IMR-90 (cell line): ENCODE measurements at regions not wholly inside any gene's neighbourhood (a gene's known extent, or its start where the extent isn't known, plus 50 kb on each side); places are given as distances from the start of the nearest gene placed in this dataset.

ENCODE experiments used
- ATAC-seq: fragments of 200-7000 bp; cut with Tn5 transposase; 2 replicates; pipeline ENCODE4 v1.9.1; 2020; ENCODE audit warnings: low read depth, mild to moderate bottlenecking, moderate library complexity
- BruUV-seq: library from RNA; stranded (reverse); fragments of 400-500 nt; replicated peaks from 2 replicates; lab custom pipeline; 2021; lab: Mats Ljungman, UMichigan
- CTCF ChIA-PET: fragments of 300-600 bp; formaldehyde crosslinking; extraction: SDS; loops from one replicate; lab custom pipeline; 2021; ENCODE audit warnings: antibody characterized with exemption; lab: Yijun Ruan, JAX
- POLR2A ChIA-PET: fragments of 300-600 bp; sonication (Branson Sonifier 250); formaldehyde crosslinking; loops from one replicate; lab custom pipeline; 2022; ENCODE audit warnings: antibody characterized with exemption; ENCODE audit not compliant: unreplicated experiment; lab: Charles Lee
- DNase-seq: peaks from one replicate; pipeline ENCODE4 v3.0.0; 2013
- H2AFZ ChIP-seq: replicated peaks from 2 replicates; pipeline ENCODE3; 2013; ENCODE audit warnings: low read length, mild to moderate bottlenecking; ENCODE audit not compliant: poor library complexity
- H2AK5ac ChIP-seq: 2 replicates; pipeline ENCODE4 v1.6.1; 2013; ENCODE audit warnings: low read depth, low read length, inconsistent platforms
- H2AK9ac ChIP-seq: replicated peaks from 2 replicates; pipeline ENCODE3; 2013; ENCODE audit warnings: mild to moderate bottlenecking, low read depth, low read length, moderate library complexity; ENCODE audit not compliant: poor library complexity
- H2BK120ac ChIP-seq: 2 replicates; pipeline ENCODE4 v1.6.1; 2013; ENCODE audit warnings: low read depth, low read length, inconsistent platforms
- H2BK15ac ChIP-seq: 3 replicates; pipeline ENCODE4 v1.6.1; 2013; ENCODE audit warnings: low read depth, low read length, inconsistent platforms
- H2BK20ac ChIP-seq: 2 replicates; pipeline ENCODE4 v1.6.1; 2013; ENCODE audit warnings: low read depth, mild to moderate bottlenecking, inconsistent platforms, low read length, moderate library complexity
- H2BK5ac ChIP-seq: 2 replicates; pipeline ENCODE4 v1.6.1; 2013; ENCODE audit warnings: mild to moderate bottlenecking, low read depth, low read length, inconsistent platforms; ENCODE audit not compliant: poor library complexity, severe bottlenecking
- H3K14ac ChIP-seq: replicated peaks from 2 replicates; pipeline ENCODE4 v1.6.1; 2013; ENCODE audit warnings: low read depth, low read length, inconsistent platforms
- H3K18ac ChIP-seq: 2 replicates; pipeline ENCODE4 v1.6.1; 2013; ENCODE audit warnings: low read depth, low read length, control low read depth
- H3K23ac ChIP-seq: 2 replicates; pipeline ENCODE4 v1.6.1; 2013; ENCODE audit warnings: low read depth, low read length, inconsistent platforms
- H3K27ac ChIP-seq: 2 replicates; pipeline ENCODE4 v1.5.1; 2013; ENCODE audit warnings: mild to moderate bottlenecking, control low read depth, low read length; ENCODE audit not compliant: insufficient read depth
- H3K27me3 ChIP-seq: 2 replicates; pipeline ENCODE4 v1.6.1; 2013; ENCODE audit warnings: low read length; ENCODE audit not compliant: control insufficient read depth, insufficient read depth
- H3K36me3 ChIP-seq: 2 replicates; pipeline ENCODE4 v1.6.1; 2013; ENCODE audit warnings: low read length, mixed read lengths; ENCODE audit not compliant: control insufficient read depth, insufficient read depth
- H3K4ac ChIP-seq: 2 replicates; pipeline ENCODE4 v1.6.1; 2013; ENCODE audit warnings: low read depth, low read length, inconsistent platforms
- H3K4me1 ChIP-seq: 2 replicates; pipeline ENCODE4 v1.6.1; 2013; ENCODE audit warnings: low read length, mixed read lengths; ENCODE audit not compliant: control insufficient read depth, insufficient read depth
- H3K4me2 ChIP-seq: 2 replicates; pipeline ENCODE4 v1.6.1; 2013; ENCODE audit warnings: low read depth, mild to moderate bottlenecking, control low read depth, low read length, moderate library complexity
- H3K4me3 ChIP-seq: 2 replicates; pipeline ENCODE4 v1.5.1; 2013; ENCODE audit warnings: low read depth, mild to moderate bottlenecking, control low read depth, low read length, moderate library complexity; ENCODE audit not compliant: insufficient read depth
- H3K56ac ChIP-seq: 2 replicates; pipeline ENCODE4 v1.6.1; 2013; ENCODE audit warnings: low read length, inconsistent platforms; ENCODE audit not compliant: insufficient read depth; ENCODE audit errors: extremely low read depth
- H3K79me1 ChIP-seq, 2 experiments: 2 replicates each; pipeline ENCODE4 v1.6.1; 2013; ENCODE audit warnings: low read length in 2 of 2, inconsistent platforms in 1 of 2, low read depth in 1 of 2
- H3K9ac ChIP-seq: 2 replicates; pipeline ENCODE4 v1.6.1; 2013; ENCODE audit warnings: low read depth, low read length, control low read depth
- H3K9me1 ChIP-seq: 2 replicates; pipeline ENCODE4 v1.6.1; 2013; ENCODE audit warnings: low read length, inconsistent platforms; ENCODE audit not compliant: insufficient read depth
- H3K9me3 ChIP-seq: 2 replicates; pipeline ENCODE4 v1.6.1; 2013; ENCODE audit warnings: low read length; ENCODE audit not compliant: control insufficient read depth, insufficient read depth
- H4K20me1 ChIP-seq: 2 replicates; pipeline ENCODE4 v1.6.1; 2013; ENCODE audit warnings: low read length, inconsistent platforms; ENCODE audit not compliant: insufficient read depth
- H4K5ac ChIP-seq: 2 replicates; pipeline ENCODE4 v1.6.1; 2013; ENCODE audit warnings: mild to moderate bottlenecking, low read depth, low read length, control low read depth
- H4K8ac ChIP-seq, 2 experiments: 2 replicates each; pipeline ENCODE4 v1.6.1; 2013; ENCODE audit warnings: low read depth in 2 of 2, low read length in 2 of 2, control low read depth in 1 of 2, inconsistent platforms in 1 of 2
- H4K91ac ChIP-seq: 2 replicates; pipeline ENCODE4 v1.6.1; 2013; ENCODE audit warnings: low read depth, low read length, inconsistent platforms; ENCODE audit not compliant: insufficient read depth
- FOS ChIP-seq: fragments of 150-350 bp; IDR thresholded peaks from 2 replicates; pipeline ENCODE4 v1.6.1; 2016; ENCODE audit warnings: low read depth, low read length
- USF2 ChIP-seq: fragments of 150-350 bp; IDR thresholded peaks from 2 replicates; pipeline ENCODE4 v1.6.1; 2017; ENCODE audit warnings: mild to moderate bottlenecking, antibody characterized with exemption, low read length, low read depth
- WGBS, 2 experiments: methylation state at CpG; one replicate each; pipeline versions ENCODE4 v1.1.5 to v1.1.7; 2013; ENCODE audit warnings: missing lambda C conversion rate in 2 of 2; ENCODE audit not compliant: insufficient read length in 1 of 2; ENCODE audit errors: extremely low coverage in 2 of 2; 5-methylcytosine and 5-hydroxymethylcytosine counted together
- dilution Hi-C: fragments of 300-500 bp; cut with HindIII; formaldehyde crosslinking; loops from one replicate; pipeline ENCODE4 v1.14.3; 2018; ENCODE audit warnings: low sequenced_read_pairs; ENCODE audit not compliant: unreplicated experiment
- in situ Hi-C: fragments of 300-500 bp; cut with MboI; formaldehyde crosslinking; loops from 3 replicates; pipeline ENCODE4 v1.14.3; 2019; ENCODE audit warnings: low sequenced_read_pairs, inconsistent platforms, mixed read lengths
- intact Hi-C: fragments of 100-400 bp; cut with micrococcal nuclease; formaldehyde crosslinking; loops from 2 replicates; pipeline ENCODE4 v1.10.0; 2022

GRCh38 chr12:25017336-25017735 lies 68.4 kb upstream of the BCAT1 start:
- H2AK5ac ChIP-seq: no peak overlapping the region
- no peak overlapping the region for H2AK9ac ChIP-seq
- no TSS peak for BruUV-seq
- H2BK20ac ChIP-seq: no peak overlapping the region
- H4K5ac ChIP-seq: no peak overlapping the region
- intact Hi-C loops (no loop called here), in situ Hi-C loops (no loop called here), dilution Hi-C loops (no loop called here)
- no peaks in the 10 kb centered on the region for H4K20me1 ChIP-seq
- no peak overlapping the region for H3K4me3 ChIP-seq
- TF ChIP-seq USF2: no peak
- peak; percentile 54 for TF ChIP-seq FOS
- H4K91ac ChIP-seq: no peak overlapping the region
- peak; percentile 76 for ATAC-seq
- no peak overlapping the region for H3K9ac ChIP-seq
- no peak overlapping the region for H3K4me2 ChIP-seq
- H3K9me3 ChIP-seq: peaks cover 5% of the 10 kb centered on the region
- CTCF ChIA-PET: no interaction called here
- no peaks in the 10 kb centered on the region for H3K36me3 ChIP-seq
- no peak overlapping the region for H3K23ac ChIP-seq
- no peak overlapping the region for H3K4ac ChIP-seq
- H2BK5ac ChIP-seq: no peak overlapping the region
- no peak overlapping the region for H2AFZ ChIP-seq
- no peaks in the 10 kb centered on the region for H3K4me1 ChIP-seq
- H2BK120ac ChIP-seq: no peak overlapping the region
- H3K27me3 ChIP-seq: no peaks in the 10 kb centered on the region
- peak; percentile 41 for DNase-seq
- peaks cover 3% of the 10 kb centered on the region; the same call in 1 of the 2 replicates for H3K9me1 ChIP-seq
- H2BK15ac ChIP-seq: no peak overlapping the region
- no peak overlapping the region for H4K8ac ChIP-seq
- WGBS, 2 experiments: 40% methylated on average over 1 of the region's 3 CpGs; no CpG with 5 or more reads in 1 of the 2 experiments
- no peak overlapping the region for H3K27ac ChIP-seq
- H3K14ac ChIP-seq: no peak overlapping the region
- no peak overlapping the region for H3K56ac ChIP-seq
- no peaks in the 10 kb centered on the region for H3K79me1 ChIP-seq
- no peak overlapping the region for H3K18ac ChIP-seq
- POLR2A ChIA-PET: no interaction called here
